ENCODE measurements at regions not wholly inside any gene's neighbourhood (a gene's known extent, or its start where the extent isn't known, plus 50 kb on each side); places are given as distances from the start of the nearest gene placed in this dataset.

GRCh38 chrY:15775880-15776279, 1251.6 kb downstream of the NLGN4Y start:
- no peak overlapping the region for H3K4me2 ChIP-seq (ENCODE audit: low read length)
- H3K9me3 ChIP-seq (ENCODE audit: insufficient read depth, low read depth, low read length) = no peaks in the 10 kb centered on the region
- H4K91ac ChIP-seq (ENCODE audit: low read depth, low read length) = no peak overlapping the region
- no peak overlapping the region for H2BK120ac ChIP-seq (ENCODE audit: insufficient read depth, low read length, poor library complexity)
- H3K14ac ChIP-seq (ENCODE audit: low read length) = no peak overlapping the region
- H3K4me3 ChIP-seq (ENCODE audit: low read depth, low read length) = no peak overlapping the region
- no peak overlapping the region for H2BK5ac ChIP-seq (ENCODE audit: low read depth, low read length, poor library complexity)
- no peak overlapping the region for H2AFZ ChIP-seq (ENCODE audit: insufficient read depth, low read length, poor library complexity)
- no CpG with 5 or more reads among the region's 3 CpGs for WGBS (ENCODE audit: extremely low coverage, insufficient coverage, insufficient read length)
- no peak overlapping the region for H3K27ac ChIP-seq (ENCODE audit: low read depth, low read length)
- H3K23ac ChIP-seq (ENCODE audit: low read length) = no peak overlapping the region
- peaks cover 4% of the 10 kb centered on the region for H3K79me1 ChIP-seq (ENCODE audit: low read length)
- no peak for DNase-seq
- H3K9ac ChIP-seq (ENCODE audit: low read length) = no peak overlapping the region
- no peak overlapping the region for H2AK5ac ChIP-seq (ENCODE audit: low read length)
- H4K12ac ChIP-seq (ENCODE audit: low read depth, low read length) = no peak overlapping the region
- H3K4me1 ChIP-seq (ENCODE audit: control insufficient read depth in 1 of 2, insufficient read depth in 2 of 2, low read length in 2 of 2) = no peaks in the 10 kb centered on the region
- H3K18ac ChIP-seq (ENCODE audit: low read length) = no peak overlapping the region
- no peaks in the 10 kb centered on the region for H3K36me3 ChIP-seq (ENCODE audit: control insufficient read depth in 1 of 2, insufficient read depth in 2 of 2, low read length in 2 of 2)
- no peak overlapping the region for H3K4ac ChIP-seq (ENCODE audit: low read depth, low read length)
- no peak overlapping the region for H2BK12ac ChIP-seq (ENCODE audit: low read length)
- no peak overlapping the region for H4K8ac ChIP-seq (ENCODE audit: low read depth, low read length)
- H3K79me2 ChIP-seq (ENCODE audit: control insufficient read depth, insufficient read depth, low read length, poor library complexity) = no peaks in the 10 kb centered on the region
- H3K27me3 ChIP-seq (ENCODE audit: insufficient read depth, low read length) = no peaks in the 10 kb centered on the region

GRCh38 chrY:15779891-15780290, 1255.6 kb downstream of the NLGN4Y start:
- Histone ChIP-seq H2AFZ (ENCODE audit: insufficient read depth, low read length, poor library complexity) (no peak overlapping the region), H3K4ac (ENCODE audit: low read depth, low read length) (no peak overlapping the region), H3K79me1 (ENCODE audit: low read length) (no peaks in the 10 kb centered on the region), H4K91ac (ENCODE audit: low read depth, low read length) (no peak overlapping the region), H3K9me3 (ENCODE audit: insufficient read depth, low read depth, low read length) (no peaks in the 10 kb centered on the region), H3K4me1 (ENCODE audit: control insufficient read depth in 1 of 2, insufficient read depth in 2 of 2, low read length in 2 of 2) (no peaks in the 10 kb centered on the region), H3K14ac (ENCODE audit: low read length) (no peak overlapping the region), H3K36me3 (ENCODE audit: control insufficient read depth in 1 of 2, insufficient read depth in 2 of 2, low read length in 2 of 2) (no peaks in the 10 kb centered on the region), H4K8ac (ENCODE audit: low read depth, low read length) (no peak overlapping the region), H3K23ac (ENCODE audit: low read length) (no peak overlapping the region), H2BK5ac (ENCODE audit: low read depth, low read length, poor library complexity) (no peak overlapping the region), H3K79me2 (ENCODE audit: control insufficient read depth, insufficient read depth, low read length, poor library complexity) (no peaks in the 10 kb centered on the region), H2BK120ac (ENCODE audit: insufficient read depth, low read length, poor library complexity) (no peak overlapping the region), H3K4me3 (ENCODE audit: low read depth, low read length) (no peak overlapping the region), H3K27me3 (ENCODE audit: insufficient read depth, low read length) (no peaks in the 10 kb centered on the region), H3K27ac (ENCODE audit: low read depth, low read length) (no peak overlapping the region), H3K9ac (ENCODE audit: low read length) (no peak overlapping the region), H4K12ac (ENCODE audit: low read depth, low read length) (no peak overlapping the region), H2BK12ac (ENCODE audit: low read length) (no peak overlapping the region), H3K4me2 (ENCODE audit: low read length) (no peak overlapping the region), H2AK5ac (ENCODE audit: low read length) (no peak overlapping the region), H3K18ac (ENCODE audit: low read length) (no peak overlapping the region)
- no peak for DNase-seq

GRCh38 chrY:15800021-15800420, 1275.7 kb downstream of the NLGN4Y start:
- H3K23ac ChIP-seq (ENCODE audit: low read length) = no peak overlapping the region
- H4K91ac ChIP-seq (ENCODE audit: low read depth, low read length) = no peak overlapping the region
- no peaks in the 10 kb centered on the region for H3K36me3 ChIP-seq (ENCODE audit: control insufficient read depth in 1 of 2, insufficient read depth in 2 of 2, low read length in 2 of 2)
- H2AFZ ChIP-seq (ENCODE audit: insufficient read depth, low read length, poor library complexity) = no peak overlapping the region
- H2BK5ac ChIP-seq (ENCODE audit: low read depth, low read length, poor library complexity) = no peak overlapping the region
- H3K4me3 ChIP-seq (ENCODE audit: low read depth, low read length) = no peak overlapping the region
- no peak overlapping the region for H2AK5ac ChIP-seq (ENCODE audit: low read length)
- WGBS (ENCODE audit: extremely low coverage, insufficient coverage, insufficient read length) = no CpG with 5 or more reads among the region's 3 CpGs
- H3K9me3 ChIP-seq (ENCODE audit: insufficient read depth, low read depth, low read length) = no peaks in the 10 kb centered on the region
- no peaks in the 10 kb centered on the region for H3K4me1 ChIP-seq (ENCODE audit: control insufficient read depth in 1 of 2, insufficient read depth in 2 of 2, low read length in 2 of 2)
- H3K18ac ChIP-seq (ENCODE audit: low read length) = no peak overlapping the region
- H3K27me3 ChIP-seq (ENCODE audit: insufficient read depth, low read length) = no peaks in the 10 kb centered on the region
- no peak overlapping the region for H4K8ac ChIP-seq (ENCODE audit: low read depth, low read length)
- no peak overlapping the region for H3K14ac ChIP-seq (ENCODE audit: low read length)
- H3K4me2 ChIP-seq (ENCODE audit: low read length) = no peak overlapping the region
- no peak overlapping the region for H2BK120ac ChIP-seq (ENCODE audit: insufficient read depth, low read length, poor library complexity)
- DNase-seq = no peak
- H2BK12ac ChIP-seq (ENCODE audit: low read length) = no peak overlapping the region
- no peak overlapping the region for H3K27ac ChIP-seq (ENCODE audit: low read depth, low read length)
- no peak overlapping the region for H3K9ac ChIP-seq (ENCODE audit: low read length)
- H3K79me1 ChIP-seq (ENCODE audit: low read length) = no peaks in the 10 kb centered on the region
- H3K79me2 ChIP-seq (ENCODE audit: control insufficient read depth, insufficient read depth, low read length, poor library complexity) = no peaks in the 10 kb centered on the region
- no peak overlapping the region for H3K4ac ChIP-seq (ENCODE audit: low read depth, low read length)
- H4K12ac ChIP-seq (ENCODE audit: low read depth, low read length) = no peak overlapping the region

- no peak overlapping the region for H2BK5ac ChIP-seq (ENCODE audit: low read depth, low read length, poor library complexity)
- H2AFZ ChIP-seq (ENCODE audit: insufficient read depth, low read length, poor library complexity) = no peak overlapping the region
- H2BK12ac ChIP-seq (ENCODE audit: low read length) = no peak overlapping the region
- no peak overlapping the region for H4K8ac ChIP-seq (ENCODE audit: low read depth, low read length)
- no peak overlapping the region for H3K4me3 ChIP-seq (ENCODE audit: low read depth, low read length)
- H3K14ac ChIP-seq (ENCODE audit: low read length) = no peak overlapping the region
- H3K79me1 ChIP-seq (ENCODE audit: low read length) = no peaks in the 10 kb centered on the region
- no peaks in the 10 kb centered on the region for H3K36me3 ChIP-seq (ENCODE audit: control insufficient read depth in 1 of 2, insufficient read depth in 2 of 2, low read length in 2 of 2)
- H3K27ac ChIP-seq (ENCODE audit: low read depth, low read length) = no peak overlapping the region
- H3K9me3 ChIP-seq (ENCODE audit: insufficient read depth, low read depth, low read length) = no peaks in the 10 kb centered on the region
- no peak overlapping the region for H2BK120ac ChIP-seq (ENCODE audit: insufficient read depth, low read length, poor library complexity)
- no peak overlapping the region for H4K91ac ChIP-seq (ENCODE audit: low read depth, low read length)
- no peak overlapping the region for H4K12ac ChIP-seq (ENCODE audit: low read depth, low read length)
- no peak overlapping the region for H3K18ac ChIP-seq (ENCODE audit: low read length)
- H3K4ac ChIP-seq (ENCODE audit: low read depth, low read length) = no peak overlapping the region
- no peak overlapping the region for H2AK5ac ChIP-seq (ENCODE audit: low read length)
- H3K4me2 ChIP-seq (ENCODE audit: low read length) = no peak overlapping the region
- H3K4me1 ChIP-seq (ENCODE audit: control insufficient read depth in 1 of 2, insufficient read depth in 2 of 2, low read length in 2 of 2) = no peaks in the 10 kb centered on the region
- H3K79me2 ChIP-seq (ENCODE audit: control insufficient read depth, insufficient read depth, low read length, poor library complexity) = no peaks in the 10 kb centered on the region
- H3K9ac ChIP-seq (ENCODE audit: low read length) = no peak overlapping the region
- H3K23ac ChIP-seq (ENCODE audit: low read length) = no peak overlapping the region
- DNase-seq = no peak
- no peaks in the 10 kb centered on the region for H3K27me3 ChIP-seq (ENCODE audit: insufficient read depth, low read length)
These were observed 1281.7 kb downstream of the NLGN4Y start for GRCh38 chrY:15805985-15806384.

GRCh38 chrY:15814241-15814640, 1289.9 kb downstream of the NLGN4Y start:
- Histone ChIP-seq H2BK12ac (ENCODE audit: low read length) (no peak overlapping the region), H2AK5ac (ENCODE audit: low read length) (no peak overlapping the region), H3K4me3 (ENCODE audit: low read depth, low read length) (no peak overlapping the region), H3K27ac (ENCODE audit: low read depth, low read length) (no peak overlapping the region), H3K4me2 (ENCODE audit: low read length) (no peak overlapping the region), H3K9me3 (ENCODE audit: insufficient read depth, low read depth, low read length) (no peaks in the 10 kb centered on the region), H3K9ac (ENCODE audit: low read length) (no peak overlapping the region), H3K23ac (ENCODE audit: low read length) (no peak overlapping the region), H4K91ac (ENCODE audit: low read depth, low read length) (peak overlapping the region; percentile 6), H3K4me1 (ENCODE audit: control insufficient read depth in 1 of 2, insufficient read depth in 2 of 2, low read length in 2 of 2) (no peaks in the 10 kb centered on the region), H2AFZ (ENCODE audit: insufficient read depth, low read length, poor library complexity) (no peak overlapping the region), H3K27me3 (ENCODE audit: insufficient read depth, low read length) (no peaks in the 10 kb centered on the region), H3K14ac (ENCODE audit: low read length) (no peak overlapping the region), H2BK5ac (ENCODE audit: low read depth, low read length, poor library complexity) (no peak overlapping the region), H4K12ac (ENCODE audit: low read depth, low read length) (no peak overlapping the region), H3K36me3 (ENCODE audit: control insufficient read depth in 1 of 2, insufficient read depth in 2 of 2, low read length in 2 of 2) (no peaks in the 10 kb centered on the region), H3K79me1 (ENCODE audit: low read length) (no peaks in the 10 kb centered on the region), H2BK120ac (ENCODE audit: insufficient read depth, low read length, poor library complexity) (no peak overlapping the region), H3K79me2 (ENCODE audit: control insufficient read depth, insufficient read depth, low read length, poor library complexity) (no peaks in the 10 kb centered on the region), H3K4ac (ENCODE audit: low read depth, low read length) (no peak overlapping the region), H3K18ac (ENCODE audit: low read length) (no peak overlapping the region), H4K8ac (ENCODE audit: low read depth, low read length) (no peak overlapping the region)
- WGBS (ENCODE audit: extremely low coverage, insufficient coverage, insufficient read length) = no CpG with 5 or more reads among the region's 6 CpGs
- no peak for DNase-seq

Data from trophoblast cell (in vitro differentiated cells and primary cell).